ENCODE measurements at regions not wholly inside any gene's neighbourhood (a gene's known extent, or its start where the extent isn't known, plus 50 kb on each side); places are given as distances from the start of the nearest gene placed in this dataset.

GRCh38 chr4:19095491-19096046 lies 1074.0 kb upstream of the LCORL start:
- no peaks in the 10 kb centered on the region for H3K36me3 ChIP-seq (replicated peaks in 1 of 2; ENCODE audit: control insufficient read depth in 1 of 2, insufficient read depth in 2 of 2, low read length in 1 of 2)
- no peak overlapping the region for H3K4me3 ChIP-seq (ENCODE audit: low read depth in 2 of 2, low read length in 1 of 2)
- H3K27ac ChIP-seq (ENCODE audit: low read depth in 2 of 2, low read length in 1 of 2) = no peak overlapping the region
- DNase-seq = no peak
- H3K4me2 ChIP-seq = no peak overlapping the region
- 45% methylated on average over 5 of the region's 5 CpGs for WGBS (ENCODE audit: low lambda C conversion rate)
- no peaks in the 10 kb centered on the region for H3K27me3 ChIP-seq (ENCODE audit: insufficient read depth)
- no peak overlapping the region for H2AFZ ChIP-seq (ENCODE audit: low read depth)
- no peak overlapping the region for H3K9ac ChIP-seq
- CTCF ChIA-PET = no interaction called here
- H3K4me1 ChIP-seq (ENCODE audit: control insufficient read depth in 1 of 2, insufficient read depth in 2 of 2, low read depth in 1 of 2, low read length in 1 of 2) = no peaks in the 10 kb centered on the region
- TF ChIP-seq NRF1 (IDR thresholded peaks at IDR 0.05; ENCODE audit: low read depth, low read length) = no peak
- TF ChIP-seq, protein P1, sequence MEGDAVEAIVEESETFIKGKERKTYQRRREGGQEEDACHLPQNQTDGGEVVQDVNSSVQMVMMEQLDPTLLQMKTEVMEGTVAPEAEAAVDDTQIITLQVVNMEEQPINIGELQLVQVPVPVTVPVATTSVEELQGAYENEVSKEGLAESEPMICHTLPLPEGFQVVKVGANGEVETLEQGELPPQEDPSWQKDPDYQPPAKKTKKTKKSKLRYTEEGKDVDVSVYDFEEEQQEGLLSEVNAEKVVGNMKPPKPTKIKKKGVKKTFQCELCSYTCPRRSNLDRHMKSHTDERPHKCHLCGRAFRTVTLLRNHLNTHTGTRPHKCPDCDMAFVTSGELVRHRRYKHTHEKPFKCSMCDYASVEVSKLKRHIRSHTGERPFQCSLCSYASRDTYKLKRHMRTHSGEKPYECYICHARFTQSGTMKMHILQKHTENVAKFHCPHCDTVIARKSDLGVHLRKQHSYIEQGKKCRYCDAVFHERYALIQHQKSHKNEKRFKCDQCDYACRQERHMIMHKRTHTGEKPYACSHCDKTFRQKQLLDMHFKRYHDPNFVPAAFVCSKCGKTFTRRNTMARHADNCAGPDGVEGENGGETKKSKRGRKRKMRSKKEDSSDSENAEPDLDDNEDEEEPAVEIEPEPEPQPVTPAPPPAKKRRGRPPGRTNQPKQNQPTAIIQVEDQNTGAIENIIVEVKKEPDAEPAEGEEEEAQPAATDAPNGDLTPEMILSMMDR (IDR thresholded peaks at IDR 0.05) = no peak
- TF ChIP-seq JUND (IDR thresholded peaks at IDR 0.05) = no peak
- TF ChIP-seq, protein P2, sequence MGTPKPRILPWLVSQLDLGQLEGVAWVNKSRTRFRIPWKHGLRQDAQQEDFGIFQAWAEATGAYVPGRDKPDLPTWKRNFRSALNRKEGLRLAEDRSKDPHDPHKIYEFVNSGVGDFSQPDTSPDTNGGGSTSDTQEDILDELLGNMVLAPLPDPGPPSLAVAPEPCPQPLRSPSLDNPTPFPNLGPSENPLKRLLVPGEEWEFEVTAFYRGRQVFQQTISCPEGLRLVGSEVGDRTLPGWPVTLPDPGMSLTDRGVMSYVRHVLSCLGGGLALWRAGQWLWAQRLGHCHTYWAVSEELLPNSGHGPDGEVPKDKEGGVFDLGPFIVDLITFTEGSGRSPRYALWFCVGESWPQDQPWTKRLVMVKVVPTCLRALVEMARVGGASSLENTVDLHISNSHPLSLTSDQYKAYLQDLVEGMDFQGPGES (IDR thresholded peaks at IDR 0.05; ENCODE audit: low read depth, low read length) = no peak
- TF ChIP-seq REST (IDR thresholded peaks at IDR 0.05; ENCODE audit: low read depth, low read length) = no peak
- no peak for TF ChIP-seq NFIC (IDR thresholded peaks at IDR 0.05; ENCODE audit: borderline replicate concordance)
- no peak for TF ChIP-seq MEF2A (IDR thresholded peaks at IDR 0.05; ENCODE audit: borderline replicate concordance, low read depth)
- TF ChIP-seq TEAD4 (IDR thresholded peaks at IDR 0.05; ENCODE audit: borderline replicate concordance, insufficient read depth) = no peak
- TF ChIP-seq, protein P3, sequence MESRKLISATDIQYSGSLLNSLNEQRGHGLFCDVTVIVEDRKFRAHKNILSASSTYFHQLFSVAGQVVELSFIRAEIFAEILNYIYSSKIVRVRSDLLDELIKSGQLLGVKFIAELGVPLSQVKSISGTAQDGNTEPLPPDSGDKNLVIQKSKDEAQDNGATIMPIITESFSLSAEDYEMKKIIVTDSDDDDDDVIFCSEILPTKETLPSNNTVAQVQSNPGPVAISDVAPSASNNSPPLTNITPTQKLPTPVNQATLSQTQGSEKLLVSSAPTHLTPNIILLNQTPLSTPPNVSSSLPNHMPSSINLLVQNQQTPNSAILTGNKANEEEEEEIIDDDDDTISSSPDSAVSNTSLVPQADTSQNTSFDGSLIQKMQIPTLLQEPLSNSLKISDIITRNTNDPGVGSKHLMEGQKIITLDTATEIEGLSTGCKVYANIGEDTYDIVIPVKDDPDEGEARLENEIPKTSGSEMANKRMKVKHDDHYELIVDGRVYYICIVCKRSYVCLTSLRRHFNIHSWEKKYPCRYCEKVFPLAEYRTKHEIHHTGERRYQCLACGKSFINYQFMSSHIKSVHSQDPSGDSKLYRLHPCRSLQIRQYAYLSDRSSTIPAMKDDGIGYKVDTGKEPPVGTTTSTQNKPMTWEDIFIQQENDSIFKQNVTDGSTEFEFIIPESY (IDR thresholded peaks at IDR 0.05; ENCODE audit: borderline replicate concordance, low read depth) = no peak
- TF ChIP-seq SMC3 (IDR thresholded peaks at IDR 0.05; ENCODE audit: low read depth, low read length) = no peak
- no peak for TF ChIP-seq TAF1 (IDR thresholded peaks at IDR 0.05; ENCODE audit: borderline replicate concordance, low read depth, low read length)
- TF ChIP-seq RAD21 (IDR thresholded peaks at IDR 0.05; ENCODE audit: low read length) = no peak
- TF ChIP-seq CHD2 (IDR thresholded peaks at IDR 0.05; ENCODE audit: low read length, partially characterized antibody) = no peak
- TF ChIP-seq PBX3 (IDR thresholded peaks at IDR 0.05) = no peak
- TF ChIP-seq POLR2AphosphoS5 (IDR thresholded peaks at IDR 0.05; ENCODE audit: low read depth, low read length) = no peak
- no peaks in the 10 kb centered on the region for H3K79me2 ChIP-seq (ENCODE audit: insufficient read depth)
- H3K9me3 ChIP-seq = no peaks in the 10 kb centered on the region
- no peaks in the 10 kb centered on the region for H3F3A ChIP-seq (replicated peaks; ENCODE audit: insufficient read depth)
- no peaks in the 10 kb centered on the region for H3K9me2 ChIP-seq
- POLR2A ChIA-PET = no interaction called here
- H4K20me1 ChIP-seq (ENCODE audit: insufficient read depth) = no peaks in the 10 kb centered on the region

Data from SK-N-SH (cell line).